WTC11 (cell line): ENCODE measurements at regions not wholly inside any gene's neighbourhood (a gene's known extent, or its start where the extent isn't known, plus 50 kb on each side); places are given as distances from the start of the nearest gene placed in this dataset.

Source experiments
- ATAC-seq: fragments of 200-7000 bp; cut with Tn5 transposase; 2 replicates; pipeline ENCODE4 v1.10.0; 2021; ENCODE audit warnings: mild to moderate bottlenecking, moderate library complexity
- CTCF ChIA-PET: fragments of 300-600 bp; sonication (Branson Sonifier 250); formaldehyde crosslinking; loops from one replicate; lab custom pipeline; 2021; ENCODE audit warnings: antibody characterized with exemption; lab: Charles Lee
- POLR2A ChIA-PET: fragments of 350-600 bp; sonication (Branson Sonifier 250); formaldehyde crosslinking; loops from one replicate; lab custom pipeline; 2021; ENCODE audit warnings: antibody characterized with exemption; lab: Charles Lee
- DNase-seq: peaks from one replicate; pipeline ENCODE4 v3.0.0; 2021; ENCODE audit warnings: low spot score
- H3K27ac Mint-ChIP-seq: 2 replicates; pipeline ENCODE4 v1.8.0; 2021; ENCODE audit warnings: mixed read lengths
- H3K27me3 Mint-ChIP-seq: 2 replicates; pipeline ENCODE4 v1.8.0; 2021; ENCODE audit warnings: low read depth, mild to moderate bottlenecking, moderate library complexity, mixed read lengths
- H3K36me3 Mint-ChIP-seq: 2 replicates; pipeline ENCODE4 v1.8.0; 2021; ENCODE audit warnings: mixed read lengths
- H3K4me1 Mint-ChIP-seq: 2 replicates; pipeline ENCODE4 v1.8.0; 2022; ENCODE audit warnings: mixed read lengths
- H3K4me3 Mint-ChIP-seq: 2 replicates; pipeline ENCODE4 v1.8.0; 2021; ENCODE audit warnings: mild to moderate bottlenecking, moderate library complexity, mixed read lengths
- H3K9me3 Mint-ChIP-seq: 2 replicates; pipeline ENCODE4 v1.8.0; 2021; ENCODE audit warnings: mixed read lengths
- CREB1 ChIP-seq: sonication (generic); formaldehyde crosslinking; IDR thresholded peaks from 2 replicates; pipeline ENCODE4 v1.8.0; 2023; ENCODE audit warnings: mild to moderate bottlenecking, missing genetic modification reagents
- ETV6 ChIP-seq: sonication (generic); formaldehyde crosslinking; IDR thresholded peaks from 2 replicates; pipeline ENCODE4 v1.8.1; 2022; ENCODE audit warnings: mild to moderate bottlenecking, missing genetic modification reagents
- GTF2I ChIP-seq: fragments of 250-450 bp; sonication (Bioruptor Pico); conservative IDR thresholded peaks from 2 replicates; pipeline ENCODE4 v1.4.0; 2021; ENCODE audit warnings: mild to moderate bottlenecking
- IRF1 ChIP-seq: sonication (generic); formaldehyde crosslinking; IDR thresholded peaks from 2 replicates; pipeline ENCODE4 v1.8.0; 2023; ENCODE audit warnings: missing genetic modification reagents
- NFE2L1 ChIP-seq: sonication (generic); formaldehyde crosslinking; IDR thresholded peaks from 2 replicates; pipeline ENCODE4 v1.8.1; 2023; ENCODE audit warnings: missing genetic modification reagents
- NFYB ChIP-seq: sonication (generic); formaldehyde crosslinking; conservative IDR thresholded peaks from 2 replicates; pipeline ENCODE4 v1.8.0; 2022; ENCODE audit warnings: low read depth, missing genetic modification reagents
- NR3C1 ChIP-seq: sonication (generic); formaldehyde crosslinking; conservative IDR thresholded peaks from 2 replicates; pipeline ENCODE4 v1.8.1; 2023; ENCODE audit warnings: low read depth, mild to moderate bottlenecking, missing genetic modification reagents
- ZNF232 ChIP-seq: sonication (generic); formaldehyde crosslinking; IDR thresholded peaks from 2 replicates; pipeline ENCODE4 v1.8.0; 2022; ENCODE audit warnings: mild to moderate bottlenecking, missing genetic modification reagents
- ZNF281 ChIP-seq: sonication (generic); formaldehyde crosslinking; IDR thresholded peaks from 2 replicates; pipeline ENCODE4 v1.8.0; 2023; ENCODE audit warnings: mild to moderate bottlenecking, missing genetic modification reagents
- ZNF396 ChIP-seq: fragments of 250-450 bp; sonication (Bioruptor Pico); IDR thresholded peaks from 2 replicates; pipeline ENCODE4 v1.8.0; 2021; ENCODE audit warnings: mild to moderate bottlenecking, moderate library complexity, borderline replicate concordance
- ZNF532 ChIP-seq: fragments of 250-450 bp; sonication (Bioruptor Pico); IDR thresholded peaks from 2 replicates; pipeline ENCODE4 v1.9.0; 2021; ENCODE audit warnings: mild to moderate bottlenecking, borderline replicate concordance
- ZSCAN18 ChIP-seq: fragments of 250-450 bp; sonication (Bioruptor Pico); IDR thresholded peaks from 2 replicates; pipeline ENCODE4 v2.1.2; 2022; ENCODE audit warnings: mild to moderate bottlenecking, moderate library complexity
- TF ChIP-seq, protein P1 (sequence below): sonication (generic); formaldehyde crosslinking; IDR thresholded peaks from 2 replicates; pipeline ENCODE4 v1.8.0; 2023; ENCODE audit warnings: missing genetic modification reagents, mild to moderate bottlenecking, borderline replicate concordance
- TF ChIP-seq, protein P2 (sequence below): sonication (generic); formaldehyde crosslinking; IDR thresholded peaks from 2 replicates; pipeline ENCODE4 v1.8.1; 2022; ENCODE audit warnings: mild to moderate bottlenecking, missing genetic modification reagents, moderate library complexity, borderline replicate concordance
- TF ChIP-seq, protein P3 (sequence below): sonication (generic); formaldehyde crosslinking; IDR thresholded peaks from 2 replicates; pipeline ENCODE4 v1.8.1; 2022; ENCODE audit warnings: low read depth, mild to moderate bottlenecking, moderate library complexity, missing genetic modification reagents, borderline replicate concordance

GRCh38 chr18:27865431-27865830, 311.5 kb downstream of the CDH2 start:
- H3K4me3 Mint-ChIP-seq: no peak overlapping the region
- H3K36me3 Mint-ChIP-seq: no peaks in the 10 kb centered on the region
- no peaks in the 10 kb centered on the region for H3K9me3 Mint-ChIP-seq
- peaks cover 7% of the 10 kb centered on the region; the same call in 1 of the 2 replicates for H3K4me1 Mint-ChIP-seq
- POLR2A ChIA-PET: no interaction called here
- no peak overlapping the region for H3K27ac Mint-ChIP-seq
- TF ChIP-seq CREB1 (CRISPR knock-in tag) (no peak), ZNF532 (no peak), ZNF281 (CRISPR knock-in tag) (no peak)
- TF ChIP-seq, protein P1, sequence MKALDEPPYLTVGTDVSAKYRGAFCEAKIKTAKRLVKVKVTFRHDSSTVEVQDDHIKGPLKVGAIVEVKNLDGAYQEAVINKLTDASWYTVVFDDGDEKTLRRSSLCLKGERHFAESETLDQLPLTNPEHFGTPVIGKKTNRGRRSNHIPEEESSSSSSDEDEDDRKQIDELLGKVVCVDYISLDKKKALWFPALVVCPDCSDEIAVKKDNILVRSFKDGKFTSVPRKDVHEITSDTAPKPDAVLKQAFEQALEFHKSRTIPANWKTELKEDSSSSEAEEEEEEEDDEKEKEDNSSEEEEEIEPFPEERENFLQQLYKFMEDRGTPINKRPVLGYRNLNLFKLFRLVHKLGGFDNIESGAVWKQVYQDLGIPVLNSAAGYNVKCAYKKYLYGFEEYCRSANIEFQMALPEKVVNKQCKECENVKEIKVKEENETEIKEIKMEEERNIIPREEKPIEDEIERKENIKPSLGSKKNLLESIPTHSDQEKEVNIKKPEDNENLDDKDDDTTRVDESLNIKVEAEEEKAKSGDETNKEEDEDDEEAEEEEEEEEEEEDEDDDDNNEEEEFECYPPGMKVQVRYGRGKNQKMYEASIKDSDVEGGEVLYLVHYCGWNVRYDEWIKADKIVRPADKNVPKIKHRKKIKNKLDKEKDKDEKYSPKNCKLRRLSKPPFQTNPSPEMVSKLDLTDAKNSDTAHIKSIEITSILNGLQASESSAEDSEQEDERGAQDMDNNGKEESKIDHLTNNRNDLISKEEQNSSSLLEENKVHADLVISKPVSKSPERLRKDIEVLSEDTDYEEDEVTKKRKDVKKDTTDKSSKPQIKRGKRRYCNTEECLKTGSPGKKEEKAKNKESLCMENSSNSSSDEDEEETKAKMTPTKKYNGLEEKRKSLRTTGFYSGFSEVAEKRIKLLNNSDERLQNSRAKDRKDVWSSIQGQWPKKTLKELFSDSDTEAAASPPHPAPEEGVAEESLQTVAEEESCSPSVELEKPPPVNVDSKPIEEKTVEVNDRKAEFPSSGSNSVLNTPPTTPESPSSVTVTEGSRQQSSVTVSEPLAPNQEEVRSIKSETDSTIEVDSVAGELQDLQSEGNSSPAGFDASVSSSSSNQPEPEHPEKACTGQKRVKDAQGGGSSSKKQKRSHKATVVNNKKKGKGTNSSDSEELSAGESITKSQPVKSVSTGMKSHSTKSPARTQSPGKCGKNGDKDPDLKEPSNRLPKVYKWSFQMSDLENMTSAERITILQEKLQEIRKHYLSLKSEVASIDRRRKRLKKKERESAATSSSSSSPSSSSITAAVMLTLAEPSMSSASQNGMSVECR (CRISPR knock-in tag): no peak
- TF ChIP-seq, protein P2, sequence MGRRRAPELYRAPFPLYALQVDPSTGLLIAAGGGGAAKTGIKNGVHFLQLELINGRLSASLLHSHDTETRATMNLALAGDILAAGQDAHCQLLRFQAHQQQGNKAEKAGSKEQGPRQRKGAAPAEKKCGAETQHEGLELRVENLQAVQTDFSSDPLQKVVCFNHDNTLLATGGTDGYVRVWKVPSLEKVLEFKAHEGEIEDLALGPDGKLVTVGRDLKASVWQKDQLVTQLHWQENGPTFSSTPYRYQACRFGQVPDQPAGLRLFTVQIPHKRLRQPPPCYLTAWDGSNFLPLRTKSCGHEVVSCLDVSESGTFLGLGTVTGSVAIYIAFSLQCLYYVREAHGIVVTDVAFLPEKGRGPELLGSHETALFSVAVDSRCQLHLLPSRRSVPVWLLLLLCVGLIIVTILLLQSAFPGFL (CRISPR knock-in tag): no peak
- TF ChIP-seq, protein P3, sequence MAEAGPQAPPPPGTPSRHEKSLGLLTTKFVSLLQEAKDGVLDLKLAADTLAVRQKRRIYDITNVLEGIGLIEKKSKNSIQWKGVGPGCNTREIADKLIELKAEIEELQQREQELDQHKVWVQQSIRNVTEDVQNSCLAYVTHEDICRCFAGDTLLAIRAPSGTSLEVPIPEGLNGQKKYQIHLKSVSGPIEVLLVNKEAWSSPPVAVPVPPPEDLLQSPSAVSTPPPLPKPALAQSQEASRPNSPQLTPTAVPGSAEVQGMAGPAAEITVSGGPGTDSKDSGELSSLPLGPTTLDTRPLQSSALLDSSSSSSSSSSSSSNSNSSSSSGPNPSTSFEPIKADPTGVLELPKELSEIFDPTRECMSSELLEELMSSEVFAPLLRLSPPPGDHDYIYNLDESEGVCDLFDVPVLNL (CRISPR knock-in tag): no peak
- no peaks in the 10 kb centered on the region for H3K27me3 Mint-ChIP-seq
- CTCF ChIA-PET: no interaction called here
- ATAC-seq (no peak), DNase-seq (no peak)

- H3K36me3 Mint-ChIP-seq: no peaks in the 10 kb centered on the region
- CTCF ChIA-PET: no interaction called here
- TF ChIP-seq GTF2I (CRISPR knock-in tag): no peak
- TF ChIP-seq, protein P2 (CRISPR knock-in tag): no peak
- TF ChIP-seq ZSCAN18 (CRISPR knock-in tag): no peak
- TF ChIP-seq NFYB: no peak
- no peak for TF ChIP-seq NR3C1 (CRISPR knock-in tag)
- TF ChIP-seq ZNF232 (CRISPR knock-in tag): no peak
- no peak for TF ChIP-seq IRF1 (CRISPR knock-in tag)
- TF ChIP-seq ETV6: no peak
- TF ChIP-seq ZNF396: no peak
- no peak for TF ChIP-seq NFE2L1
Observed at GRCh38 chr18:27863780-27864430, 313.0 kb downstream of the CDH2 start.

More at GRCh38 chr18:27863780-27864430, 313.0 kb downstream of the CDH2 start:
- Mint-ChIP-seq H3K4me3 (no peak overlapping the region), H3K27me3 (no peaks in the 10 kb centered on the region), H3K27ac (no peak overlapping the region), H3K4me1 (peaks cover 7% of the 10 kb centered on the region; the same call in 1 of the 2 replicates), H3K9me3 (no peaks in the 10 kb centered on the region)
- DNase-seq (no peak), ATAC-seq (no peak)
- POLR2A ChIA-PET: no interaction called here
